Osteoblast (primary cell): ENCODE measurements at regions not wholly inside any gene's neighbourhood (a gene's known extent, or its start where the extent isn't known, plus 50 kb on each side); places are given as distances from the start of the nearest gene placed in this dataset.

Experiments
- DNase-seq: peaks from one replicate; pipeline ENCODE4 v3.0.0; 2011; ENCODE audit warnings: low spot score, mixed read lengths; ENCODE audit not compliant: insufficient read length; ENCODE audit errors: missing footprints
- H2AFZ ChIP-seq: 2 replicates; pipeline ENCODE4 v1.6.0; 2011; ENCODE audit warnings: mild to moderate bottlenecking, low read length
- H3K27ac ChIP-seq: 2 replicates; pipeline ENCODE4 v1.5.1; 2011; ENCODE audit warnings: mild to moderate bottlenecking, low read depth, low read length, moderate library complexity
- H3K27me3 ChIP-seq: 2 replicates; pipeline ENCODE4 v1.6.0; 2012; ENCODE audit warnings: mild to moderate bottlenecking, control low read depth, inconsistent platforms, low read length, moderate library complexity; ENCODE audit not compliant: insufficient read depth
- H3K36me3 ChIP-seq: 2 replicates; pipeline ENCODE4 v1.5.1; 2011; ENCODE audit warnings: mild to moderate bottlenecking, low read length, control low read depth, moderate library complexity; ENCODE audit not compliant: insufficient read depth
- H3K4me1 ChIP-seq: 2 replicates; pipeline ENCODE4 v1.5.1; 2011; ENCODE audit warnings: mild to moderate bottlenecking, low read length, control low read depth, moderate library complexity; ENCODE audit not compliant: insufficient read depth
- H3K4me2 ChIP-seq: 2 replicates; pipeline ENCODE4 v1.6.0; 2011; ENCODE audit warnings: mild to moderate bottlenecking, low read length; ENCODE audit not compliant: insufficient read depth
- H3K4me3 ChIP-seq: fragments of 200-600 bp; sonication (generic); 3 replicates; pipeline ENCODE4 v1.5.1; 2012; ENCODE audit warnings: mild to moderate bottlenecking, low read length, inconsistent platforms; ENCODE audit not compliant: insufficient read depth
- H3K79me2 ChIP-seq: 2 replicates; pipeline ENCODE4 v1.6.0; 2012; ENCODE audit warnings: mild to moderate bottlenecking, low read length, control low read depth, inconsistent platforms; ENCODE audit not compliant: insufficient read depth
- H3K9me3 ChIP-seq: 2 replicates; pipeline ENCODE4 v1.5.1; 2011; ENCODE audit warnings: low read depth, low read length, control low read depth
- H4K20me1 ChIP-seq: 2 replicates; pipeline ENCODE4 v1.6.0; 2012; ENCODE audit warnings: mild to moderate bottlenecking, low read length, control low read depth; ENCODE audit not compliant: insufficient read depth
- TF ChIP-seq, protein P1 (sequence below): IDR thresholded peaks from 2 replicates; pipeline ENCODE4 v1.5.1; 2011; ENCODE audit warnings: mild to moderate bottlenecking, low read depth, low read length, moderate library complexity; ENCODE audit errors: extremely low read depth

DNA sequence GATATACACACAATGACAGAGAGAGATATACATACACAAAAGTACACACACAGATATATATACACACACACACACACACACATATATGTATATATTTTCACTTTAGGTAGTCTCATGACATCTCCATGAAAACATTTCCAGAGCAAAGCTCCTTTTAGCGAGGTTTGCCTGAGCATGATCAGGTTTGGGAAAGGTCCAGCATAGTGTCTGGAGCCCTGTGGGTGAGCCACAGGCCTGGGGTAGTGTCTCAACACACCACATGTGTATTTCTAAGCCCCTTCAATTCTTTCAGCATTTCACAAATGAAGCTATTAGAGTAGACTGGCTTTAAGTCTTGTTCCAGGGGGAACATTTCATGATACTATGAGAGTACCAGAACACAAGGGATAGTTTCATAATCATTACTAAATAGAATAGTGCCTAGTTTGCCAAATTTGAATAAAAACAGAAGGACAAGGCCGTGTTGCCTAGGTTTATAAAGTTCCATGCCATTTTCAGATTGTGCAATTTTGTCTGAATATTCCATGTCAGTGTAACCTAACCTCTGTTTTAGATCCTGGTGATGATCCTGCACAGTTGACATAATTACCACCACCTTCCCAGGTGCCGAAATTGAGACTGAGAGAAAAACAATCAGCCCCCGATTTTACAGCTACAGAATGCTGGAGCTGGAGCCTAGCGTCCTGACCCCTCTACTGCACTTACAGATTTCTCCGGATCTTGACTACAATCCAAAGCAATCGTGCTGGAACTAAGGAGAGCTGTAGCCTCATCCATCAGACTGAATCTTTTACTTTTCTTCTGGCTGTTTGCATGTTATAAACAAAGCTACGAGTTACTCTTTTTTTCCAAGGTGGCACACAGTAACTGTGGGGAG is 332.7 kb downstream of the CYRIA start:
- Histone ChIP-seq H3K4me2 (no peak overlapping the region), H3K9me3 (no peaks in the 10 kb centered on the region)

DNA sequence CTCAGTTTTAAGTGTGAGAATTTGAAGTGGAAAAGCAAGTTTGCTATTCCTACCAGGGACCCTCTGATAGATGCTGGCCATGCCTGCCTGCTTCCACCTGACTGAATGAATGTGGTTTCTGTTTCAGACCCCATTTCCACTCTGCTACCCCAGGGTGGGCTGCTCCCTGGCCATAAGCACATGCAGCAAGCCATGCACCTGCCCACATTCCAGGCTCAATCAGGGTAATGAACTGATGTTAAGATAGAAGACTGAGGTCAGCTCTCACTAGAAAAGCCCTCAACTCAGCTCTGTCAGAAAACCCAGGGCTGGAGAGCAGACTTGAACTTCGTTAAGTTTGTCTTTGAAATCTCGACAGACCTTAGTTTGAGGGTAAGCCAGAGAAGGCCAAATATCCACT is 333.9 kb downstream of the CYRIA start:
- TF ChIP-seq, protein P1, sequence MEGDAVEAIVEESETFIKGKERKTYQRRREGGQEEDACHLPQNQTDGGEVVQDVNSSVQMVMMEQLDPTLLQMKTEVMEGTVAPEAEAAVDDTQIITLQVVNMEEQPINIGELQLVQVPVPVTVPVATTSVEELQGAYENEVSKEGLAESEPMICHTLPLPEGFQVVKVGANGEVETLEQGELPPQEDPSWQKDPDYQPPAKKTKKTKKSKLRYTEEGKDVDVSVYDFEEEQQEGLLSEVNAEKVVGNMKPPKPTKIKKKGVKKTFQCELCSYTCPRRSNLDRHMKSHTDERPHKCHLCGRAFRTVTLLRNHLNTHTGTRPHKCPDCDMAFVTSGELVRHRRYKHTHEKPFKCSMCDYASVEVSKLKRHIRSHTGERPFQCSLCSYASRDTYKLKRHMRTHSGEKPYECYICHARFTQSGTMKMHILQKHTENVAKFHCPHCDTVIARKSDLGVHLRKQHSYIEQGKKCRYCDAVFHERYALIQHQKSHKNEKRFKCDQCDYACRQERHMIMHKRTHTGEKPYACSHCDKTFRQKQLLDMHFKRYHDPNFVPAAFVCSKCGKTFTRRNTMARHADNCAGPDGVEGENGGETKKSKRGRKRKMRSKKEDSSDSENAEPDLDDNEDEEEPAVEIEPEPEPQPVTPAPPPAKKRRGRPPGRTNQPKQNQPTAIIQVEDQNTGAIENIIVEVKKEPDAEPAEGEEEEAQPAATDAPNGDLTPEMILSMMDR = no peak
- peak; percentile 8 for DNase-seq
- Histone ChIP-seq H3K4me3 (no peak overlapping the region), H4K20me1 (no peaks in the 10 kb centered on the region), H3K9me3 (no peaks in the 10 kb centered on the region), H2AFZ (no peak overlapping the region), H3K27me3 (no peaks in the 10 kb centered on the region), H3K79me2 (no peaks in the 10 kb centered on the region), H3K36me3 (no peaks in the 10 kb centered on the region), H3K27ac (no peak overlapping the region), H3K4me1 (no peaks in the 10 kb centered on the region), H3K4me2 (no peak overlapping the region)

More for the DNA sequence above, 332.7 kb downstream of the CYRIA start:
- no peak for DNase-seq
- H3K27ac ChIP-seq = no peak overlapping the region
- H3K4me1 ChIP-seq = no peaks in the 10 kb centered on the region
- no peaks in the 10 kb centered on the region for H3K27me3 ChIP-seq
- no peaks in the 10 kb centered on the region for H4K20me1 ChIP-seq
- H3K4me3 ChIP-seq = no peak overlapping the region
- H3K79me2 ChIP-seq = no peaks in the 10 kb centered on the region
- H3K36me3 ChIP-seq = no peaks in the 10 kb centered on the region
- no peak overlapping the region for H2AFZ ChIP-seq
- TF ChIP-seq, protein P1 = no peak

DNA sequence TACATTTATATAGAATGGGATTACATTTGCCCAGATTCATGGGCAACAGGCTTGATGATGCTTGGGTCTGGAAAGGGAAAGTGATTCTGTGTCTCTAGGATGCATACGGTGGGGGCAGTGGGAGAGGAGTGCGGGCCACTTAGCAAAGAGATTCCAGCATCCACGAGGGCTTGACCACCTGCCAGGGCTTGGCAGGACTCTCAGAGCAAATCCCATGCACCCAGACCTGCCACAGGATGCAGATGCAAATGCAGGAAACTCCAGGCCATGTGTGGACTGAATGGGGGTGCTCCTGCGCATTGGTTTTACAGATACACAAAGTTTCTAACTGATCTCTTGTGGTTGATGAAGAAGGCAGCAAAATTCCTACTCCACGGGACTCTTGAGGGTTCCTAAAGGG is 334.7 kb downstream of the CYRIA start:
- peak; percentile 32 for DNase-seq
- TF ChIP-seq, protein P1 = no peak
- Histone ChIP-seq H3K4me2 (no peak overlapping the region), H3K36me3 (no peaks in the 10 kb centered on the region), H3K79me2 (no peaks in the 10 kb centered on the region), H3K27me3 (no peaks in the 10 kb centered on the region), H3K4me3 (no peak overlapping the region), H3K27ac (no peak overlapping the region), H3K9me3 (no peaks in the 10 kb centered on the region), H3K4me1 (no peaks in the 10 kb centered on the region), H2AFZ (no peak overlapping the region), H4K20me1 (no peaks in the 10 kb centered on the region)

DNA sequence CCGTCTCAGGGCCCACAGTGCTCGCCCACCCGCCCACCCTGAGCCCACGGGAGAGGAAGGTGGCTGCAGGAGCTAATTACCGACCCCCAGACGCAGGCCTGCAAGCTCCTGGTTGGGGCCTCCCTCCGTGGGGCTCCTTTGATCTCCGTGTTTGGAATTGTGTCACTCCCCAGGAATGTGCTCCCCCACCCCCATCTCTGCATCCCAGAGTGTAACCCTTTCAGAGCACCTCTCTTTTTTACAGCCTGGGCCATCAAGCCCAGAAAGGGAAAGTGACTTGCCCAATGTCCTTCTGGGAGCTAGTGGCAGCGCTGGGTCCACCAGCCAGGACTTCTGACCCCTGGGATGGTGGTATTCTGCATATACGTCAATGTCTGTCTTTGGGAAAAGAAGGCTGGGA is 335.1 kb downstream of the CYRIA start:
- Histone ChIP-seq H3K36me3 (no peaks in the 10 kb centered on the region), H3K27me3 (no peaks in the 10 kb centered on the region), H3K4me3 (no peak overlapping the region), H3K27ac (no peak overlapping the region), H3K9me3 (no peaks in the 10 kb centered on the region), H2AFZ (no peak overlapping the region), H4K20me1 (no peaks in the 10 kb centered on the region), H3K4me2 (no peak overlapping the region), H3K79me2 (no peaks in the 10 kb centered on the region), H3K4me1 (no peaks in the 10 kb centered on the region)
- TF ChIP-seq, protein P1 = no peak
- peak; percentile 39 for DNase-seq
